Hematopoietic multipotent progenitor cell treated with erythropoietin and hydrocortisone succinate and interleukin-3 and kit ligand, for 15 days (in vitro differentiated cells): ENCODE measurements at regions not wholly inside any gene's neighbourhood (a gene's known extent, or its start where the extent isn't known, plus 50 kb on each side); places are given as distances from the start of the nearest gene placed in this dataset.

ENCODE experiments used
- DNase-seq: peaks from one replicate; pipeline ENCODE4 v3.0.0-alpha.2; 2015; ENCODE audit warnings: low spot score

DNA sequence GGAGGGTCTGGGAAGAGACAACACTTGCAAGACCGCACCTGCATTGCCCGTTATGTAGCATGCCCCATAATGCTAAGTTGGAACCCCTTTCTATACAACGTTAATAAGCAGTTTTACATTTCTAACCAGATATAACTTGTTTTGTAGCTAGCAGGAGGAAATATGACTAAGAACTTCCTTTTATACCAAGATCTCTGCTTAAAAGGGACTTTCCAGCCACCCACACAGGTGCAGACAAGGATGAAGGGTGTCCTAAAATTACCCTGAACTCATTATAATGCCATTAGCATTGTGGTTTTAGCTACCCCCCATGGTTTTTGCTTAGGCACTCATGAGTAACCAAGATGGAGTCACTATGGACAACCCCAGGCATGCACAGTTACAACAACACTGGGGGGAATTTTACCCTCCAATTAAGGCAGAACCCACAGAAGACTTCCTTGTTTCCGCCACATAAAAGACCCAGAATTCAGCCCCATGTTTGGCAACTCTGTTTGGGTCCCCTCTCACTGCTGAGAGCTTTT lies 362.8 kb downstream of the CBLN2 start:
- DNase-seq, result no peak

DNA sequence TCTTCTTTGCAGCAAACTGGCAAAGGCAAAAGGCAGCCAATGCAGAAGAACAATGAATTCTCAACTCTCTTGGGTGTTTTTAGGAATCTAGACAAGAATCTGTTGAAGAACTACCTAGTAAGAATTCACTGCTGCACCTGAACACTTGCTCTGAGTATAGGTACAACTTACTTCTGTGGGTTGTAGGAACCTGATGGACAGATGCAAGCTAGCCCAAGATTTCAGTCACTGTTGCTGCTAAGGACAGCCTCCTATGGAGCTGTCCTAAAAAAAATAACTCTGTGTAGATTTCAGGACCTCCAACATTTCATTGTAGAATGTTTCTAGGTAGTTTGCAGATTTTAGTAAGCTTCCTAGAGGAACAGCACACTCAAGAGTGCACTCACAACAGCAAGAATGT lies 363.5 kb downstream of the CBLN2 start:
- DNase-seq, result no peak

DNA sequence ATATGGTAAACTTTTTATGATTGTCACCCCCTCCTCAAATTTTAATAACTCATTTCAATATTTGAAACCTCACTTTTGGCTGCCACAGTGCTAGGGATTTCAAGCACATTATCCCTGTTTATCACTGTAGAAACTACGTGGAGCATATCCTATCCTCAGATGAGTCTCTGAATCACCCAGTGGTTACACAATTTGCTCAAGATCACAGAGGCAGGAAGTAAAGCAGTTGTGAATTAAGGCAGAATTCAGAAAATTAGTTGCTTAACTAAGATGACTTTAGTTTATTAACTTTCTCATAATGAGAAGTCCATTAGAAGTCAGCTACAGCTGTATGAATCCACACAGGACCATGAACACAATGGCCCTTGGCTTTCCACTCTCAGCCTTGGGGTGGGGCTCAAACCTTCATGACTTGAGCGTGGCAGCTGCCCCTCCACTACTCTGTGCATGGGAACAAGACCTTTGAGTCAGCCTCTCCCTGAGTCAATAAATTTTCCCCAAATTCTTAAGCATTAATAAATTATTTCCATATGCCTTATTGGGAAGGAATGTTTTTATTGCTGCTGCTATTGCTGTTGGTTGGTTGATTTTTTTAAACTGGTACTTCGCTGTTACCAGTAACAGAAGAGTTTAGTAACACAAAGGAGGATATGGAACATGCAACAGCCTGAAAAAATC lies 369.0 kb downstream of the CBLN2 start:
- no peak for DNase-seq

DNA sequence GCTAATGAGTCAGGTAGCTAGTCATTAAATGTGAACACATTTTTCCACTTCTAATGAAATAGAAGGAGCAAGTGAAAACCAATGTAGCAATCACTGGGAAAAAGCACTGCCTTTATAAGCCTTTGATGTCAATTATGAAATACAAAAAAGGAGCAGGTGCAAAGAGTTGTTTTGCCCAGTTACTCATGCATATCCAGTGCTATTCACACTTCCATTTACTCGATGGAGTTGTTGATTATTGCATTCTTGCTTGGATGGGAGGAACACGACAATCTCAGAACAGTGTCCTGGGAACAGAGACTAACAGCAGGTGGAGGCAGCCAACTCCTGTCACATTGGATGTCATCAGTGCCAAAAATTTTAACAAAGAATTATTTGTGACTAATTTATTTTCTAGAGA lies 372.5 kb downstream of the CBLN2 start:
- no peak for DNase-seq

DNA sequence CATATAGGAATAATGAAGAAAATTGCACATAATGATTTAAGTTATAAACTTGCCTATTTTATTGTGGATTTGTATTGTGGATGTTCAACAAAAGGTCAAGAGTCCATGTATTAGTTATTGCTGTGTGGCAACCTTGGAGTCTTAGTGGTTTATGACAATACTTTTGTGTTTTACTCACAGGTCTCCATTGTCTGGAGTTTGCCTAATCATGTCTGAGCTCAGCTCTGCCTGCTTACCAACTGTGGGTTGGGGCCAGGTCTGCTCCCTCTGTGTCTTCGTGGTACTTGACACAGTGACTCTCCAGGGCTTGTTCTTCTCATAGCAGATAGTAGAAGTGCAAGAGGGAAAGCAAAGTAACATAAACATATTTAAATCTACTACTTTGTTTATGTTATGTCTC lies 382.5 kb downstream of the CBLN2 start:
- no peak for DNase-seq

DNA sequence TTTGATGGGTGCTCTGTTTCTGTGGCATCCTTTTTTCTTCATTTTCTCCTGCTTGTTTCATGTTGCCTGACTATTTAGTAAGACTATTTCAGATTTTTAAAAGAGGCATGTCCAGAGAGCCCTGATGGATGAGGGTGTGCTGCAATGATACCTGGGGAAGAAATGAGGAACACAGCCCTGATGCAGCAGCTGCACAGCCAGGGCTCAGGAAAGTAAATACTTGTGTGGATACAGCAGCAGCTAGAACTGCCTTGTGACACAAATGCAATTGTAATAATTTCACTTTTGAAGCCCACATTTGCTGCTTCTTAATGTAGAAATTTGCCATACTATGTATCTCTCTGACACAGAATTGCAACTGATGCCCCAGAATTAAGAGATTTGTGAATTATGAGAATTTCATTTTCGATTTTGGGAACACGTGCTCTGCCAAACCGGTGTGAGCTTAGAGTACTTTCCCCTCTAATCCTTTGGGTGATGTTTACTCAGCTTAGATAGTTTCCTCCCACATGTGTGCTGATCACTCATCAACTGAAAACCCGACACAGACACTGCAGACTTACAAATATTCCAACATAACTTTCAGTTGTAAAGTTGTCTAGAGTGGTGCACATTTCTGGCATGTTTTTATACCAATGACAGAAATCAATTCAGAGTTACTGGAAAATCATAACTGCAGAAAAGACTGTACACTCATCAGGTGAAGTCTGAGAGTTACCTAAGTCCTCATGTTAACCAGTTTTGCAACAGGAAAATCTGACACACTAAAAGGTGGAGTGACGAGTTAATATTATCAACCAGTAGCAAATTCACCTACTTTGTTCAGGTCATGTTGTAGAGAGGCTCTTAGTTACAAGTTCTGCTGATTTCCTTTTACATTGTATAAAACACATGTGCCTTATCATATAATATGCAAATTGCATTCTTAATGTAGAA lies 383.4 kb downstream of the CBLN2 start:
- no peak for DNase-seq

DNA sequence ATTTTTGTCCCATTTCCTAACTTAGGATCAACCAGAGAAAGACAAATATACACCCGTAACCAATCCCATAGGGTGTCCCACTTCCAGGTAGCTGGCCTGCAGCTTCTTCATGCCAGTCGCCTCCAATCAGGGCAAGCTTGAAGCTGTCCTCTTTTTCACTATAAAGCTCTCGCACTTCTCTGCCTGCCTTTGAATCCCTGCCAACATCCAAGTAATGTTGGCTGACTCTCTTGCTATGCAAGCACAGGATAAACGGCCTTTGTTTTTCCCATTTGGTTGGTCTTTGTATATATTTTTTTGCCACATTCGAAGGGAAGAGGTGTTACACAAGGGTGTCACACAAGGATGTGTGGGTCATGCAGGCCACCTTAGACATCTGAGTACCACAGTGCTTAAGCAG lies 388.8 kb downstream of the CBLN2 start:
- DNase-seq, result no peak

DNA sequence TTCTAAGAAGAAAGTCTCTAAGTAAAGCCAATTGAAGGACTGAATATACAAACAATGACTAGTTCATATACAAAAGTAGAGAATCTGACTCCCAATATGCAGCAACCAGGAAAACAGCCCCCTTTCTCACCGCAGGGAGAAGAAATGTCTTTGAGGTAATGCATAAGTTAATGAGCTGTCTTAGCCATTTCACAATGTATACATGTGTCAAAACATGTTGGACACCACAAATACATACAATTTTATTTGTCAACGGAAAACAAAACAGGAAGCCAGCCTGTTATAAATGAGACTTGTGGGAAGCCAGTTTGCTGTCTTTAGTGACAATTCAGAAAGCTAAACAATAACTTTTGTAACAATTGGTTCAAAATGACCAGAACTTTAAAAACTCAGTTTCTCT lies 389.2 kb downstream of the CBLN2 start:
- DNase-seq, result no peak

DNA sequence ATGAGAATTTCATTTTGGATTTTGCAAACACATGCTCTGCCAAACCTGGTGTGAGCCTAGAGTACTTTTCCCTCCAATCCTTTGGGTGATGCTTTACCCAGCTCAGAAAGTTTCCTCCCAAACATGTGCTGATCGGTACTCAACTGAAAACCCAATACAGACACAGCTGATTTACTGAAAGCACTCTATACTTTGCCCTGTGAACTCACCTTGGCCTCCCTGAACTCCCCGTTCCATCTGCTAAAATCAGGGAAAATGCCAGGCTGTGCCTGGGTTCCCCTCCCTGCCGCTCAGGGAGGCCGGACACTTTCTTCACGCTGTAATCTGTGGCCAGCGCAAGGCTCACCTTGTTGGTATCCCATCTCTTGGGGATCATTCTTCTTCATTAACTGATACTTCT lies 391.2 kb downstream of the CBLN2 start:
- DNase-seq, result no peak

DNA sequence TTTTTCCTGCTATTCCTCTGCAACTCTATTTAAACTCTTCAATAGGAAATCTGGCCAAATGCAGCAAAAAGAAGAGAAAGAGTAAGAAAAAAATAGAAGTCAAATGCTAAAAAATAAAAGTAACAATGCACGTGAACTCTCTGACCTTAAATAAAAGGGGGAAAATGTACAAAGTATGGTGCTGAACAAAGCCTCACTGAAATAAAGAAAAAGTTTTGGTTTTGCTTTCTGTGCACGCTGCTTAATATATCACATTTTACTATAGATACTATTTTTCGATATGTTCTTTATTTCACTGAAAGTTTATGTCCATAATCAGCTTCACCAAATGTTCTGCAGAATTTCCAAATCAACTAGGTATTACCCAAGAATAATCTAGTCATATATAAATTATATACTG lies 396.3 kb downstream of the CBLN2 start:
- DNase-seq, result no peak

DNA sequence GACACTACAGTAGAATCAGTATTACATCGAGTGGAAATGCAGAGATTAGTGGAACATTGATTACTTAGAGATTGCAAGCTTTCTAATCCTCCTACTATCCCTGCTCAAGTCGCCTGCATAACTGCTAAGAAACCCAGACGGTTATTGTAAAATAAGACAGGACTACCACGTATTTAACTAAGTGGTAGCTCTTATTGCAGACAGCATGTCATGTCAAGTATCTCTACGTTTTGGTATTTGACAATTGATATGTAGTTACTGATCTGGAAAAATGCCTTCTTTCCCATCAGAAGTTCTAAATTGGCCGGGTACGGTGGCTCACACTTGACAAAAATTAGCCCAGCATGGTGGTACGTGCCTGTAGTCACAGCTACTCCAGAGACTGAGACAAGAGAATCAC lies 404.1 kb downstream of the CBLN2 start:
- DNase-seq, result no peak

DNA sequence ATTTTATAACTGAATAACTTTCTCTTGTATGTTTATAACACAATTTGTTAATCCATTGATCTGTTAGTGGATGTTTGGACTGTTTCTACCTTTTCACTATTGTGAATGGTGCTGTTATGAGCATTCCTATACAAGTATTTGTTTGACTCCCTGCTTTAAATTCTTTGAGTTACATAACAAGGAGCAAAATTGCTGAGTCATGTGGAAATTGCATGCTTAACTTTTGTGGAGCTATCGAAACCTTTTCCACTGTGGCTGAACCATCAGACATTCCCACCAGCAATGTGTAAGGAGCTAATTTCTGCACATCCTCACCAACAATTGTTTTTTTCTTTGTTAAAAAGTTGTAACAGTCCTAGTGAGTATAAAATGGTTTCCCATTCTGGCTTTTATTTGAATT lies 415.5 kb downstream of the CBLN2 start:
- no peak for DNase-seq

DNA sequence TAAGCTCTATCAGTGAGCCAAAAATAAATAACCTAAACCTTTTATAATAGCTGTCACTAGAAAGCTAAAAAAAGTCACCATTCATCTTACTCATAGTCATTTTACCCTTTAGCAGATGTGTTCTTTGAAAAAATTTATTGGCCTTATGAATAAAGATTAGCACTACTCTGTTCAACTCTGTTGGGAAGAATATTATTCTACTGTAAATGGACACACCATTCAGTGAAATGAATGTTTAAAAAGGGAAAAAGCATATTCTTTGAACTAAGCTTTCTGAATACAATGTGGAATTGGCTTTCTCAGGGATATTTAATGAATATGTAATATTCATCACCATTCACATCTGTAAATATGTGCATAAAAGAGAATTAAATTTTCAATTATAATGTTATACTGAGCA lies 422.0 kb downstream of the CBLN2 start:
- no peak for DNase-seq

DNA sequence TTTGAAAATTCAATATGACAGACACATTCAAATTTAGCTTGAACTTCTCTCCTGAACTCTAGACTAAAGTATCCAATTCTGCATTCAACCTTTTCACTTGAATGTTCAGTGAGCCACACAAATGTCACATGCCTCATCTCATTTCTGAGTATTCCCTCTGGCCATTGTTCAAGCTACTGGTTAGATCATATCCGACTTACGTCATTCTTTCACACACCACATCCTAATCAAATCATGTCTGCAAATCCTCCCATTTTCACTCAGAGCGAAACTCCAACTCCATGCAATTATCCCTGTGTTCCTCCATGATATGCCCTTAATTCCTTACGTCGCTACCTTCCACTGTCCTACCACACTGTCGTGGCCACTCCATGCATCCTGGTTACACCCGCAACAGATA lies 425.1 kb downstream of the CBLN2 start:
- no peak for DNase-seq

DNA sequence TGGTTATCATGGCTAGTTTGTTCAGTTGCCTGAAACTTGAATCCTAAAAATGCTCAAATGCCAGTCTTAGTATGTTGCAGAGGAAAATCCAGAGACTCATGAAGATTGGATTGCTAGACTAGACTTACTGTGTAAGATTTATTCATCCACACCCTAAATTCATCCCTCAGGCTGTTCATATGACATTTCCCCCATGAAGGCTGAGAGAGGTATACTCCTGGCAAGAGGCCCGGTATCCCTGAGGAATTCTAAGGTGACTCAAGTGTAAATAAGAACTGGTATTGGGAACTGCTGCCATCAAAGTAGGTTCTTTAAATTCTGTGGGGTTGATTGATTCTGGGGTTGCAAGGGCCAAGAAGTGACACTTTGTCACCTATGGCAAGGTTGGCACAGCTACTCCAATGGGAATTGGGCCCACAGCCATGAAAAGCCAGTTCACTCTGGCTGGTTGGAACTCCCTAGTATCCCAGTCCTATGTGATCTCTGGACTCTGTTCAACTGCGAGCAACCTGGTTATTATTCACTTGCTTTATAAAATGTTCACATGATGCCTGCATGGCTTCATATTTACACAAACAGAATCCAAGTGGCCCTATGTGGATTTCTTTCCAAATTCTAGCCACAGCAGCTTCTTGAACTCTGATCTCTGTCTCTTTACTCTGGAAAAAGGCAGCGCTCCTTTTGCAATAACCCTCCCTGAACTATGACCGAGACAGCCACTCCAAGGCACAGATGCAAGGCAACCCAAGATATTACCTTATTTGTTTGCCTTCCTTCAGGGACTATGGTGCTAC lies 429.1 kb downstream of the CBLN2 start:
- DNase-seq, result no peak

DNA sequence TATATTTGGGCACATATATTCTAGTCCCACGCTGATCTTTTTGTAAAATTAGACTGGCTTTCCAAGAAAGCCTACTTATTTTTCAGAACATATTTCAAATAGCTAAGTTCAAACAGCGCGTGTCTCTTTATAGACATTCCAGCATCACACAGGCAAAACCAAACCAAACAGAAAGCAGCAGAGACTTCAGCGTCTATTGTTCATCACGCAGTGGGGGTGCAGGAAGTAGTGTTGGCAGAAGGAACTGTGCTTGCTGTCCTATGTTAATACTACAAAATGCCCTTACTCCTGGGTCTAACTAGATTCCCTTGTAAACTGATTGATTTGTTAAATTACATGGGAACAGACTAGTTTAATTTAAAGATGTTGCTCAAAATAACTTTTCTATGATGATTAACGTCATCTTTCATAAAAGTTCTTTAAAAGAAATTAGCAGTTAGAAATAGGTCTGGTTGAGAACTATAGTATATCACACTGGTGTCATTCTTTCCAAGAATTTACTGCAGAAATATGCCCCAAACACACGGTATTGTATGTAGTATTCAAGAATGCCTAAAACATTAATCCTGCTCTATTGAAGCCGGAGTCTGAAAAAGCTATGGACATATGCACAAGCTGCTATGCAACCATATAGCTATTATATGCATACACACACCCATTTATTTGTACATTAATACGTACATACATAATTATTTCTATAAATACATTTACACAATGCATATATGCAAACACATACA lies 436.3 kb downstream of the CBLN2 start:
- no peak for DNase-seq

DNA sequence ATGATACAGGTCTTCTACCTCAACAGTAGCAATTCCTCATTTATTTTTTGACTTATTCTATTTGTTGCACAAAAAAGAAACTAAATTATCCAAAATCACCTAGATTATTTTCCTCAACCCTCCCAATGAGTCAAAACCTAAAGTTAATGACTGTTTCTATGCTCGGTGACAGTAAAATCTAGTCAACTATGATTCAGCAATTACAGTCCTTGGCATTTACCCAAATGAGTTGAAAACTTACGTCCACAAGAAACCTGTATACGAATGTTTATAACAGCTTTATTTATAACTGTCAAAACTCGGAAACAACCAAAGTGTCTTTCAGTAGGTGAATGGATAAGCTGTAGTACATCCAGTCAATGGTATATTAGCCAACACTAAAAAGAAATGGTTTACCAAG lies 439.3 kb downstream of the CBLN2 start:
- no peak for DNase-seq

DNA sequence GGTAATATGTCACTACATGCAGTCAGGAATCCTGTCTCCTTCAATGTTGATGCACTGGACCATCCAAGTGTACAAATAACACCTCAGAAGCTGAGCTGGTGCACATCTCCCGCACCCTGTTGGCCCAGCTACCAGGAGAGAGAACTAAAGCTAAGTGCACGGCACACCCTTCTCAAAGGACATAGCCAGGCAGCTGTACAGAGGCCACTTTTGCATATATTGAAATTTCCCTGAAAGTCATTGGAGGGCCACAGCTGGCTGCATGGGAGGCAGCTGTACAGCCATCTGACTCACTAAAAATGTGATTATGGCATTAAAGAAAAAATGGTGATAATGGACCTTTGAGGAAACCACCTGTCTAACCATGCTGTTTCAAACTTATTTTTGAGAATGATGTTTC lies 441.7 kb downstream of the CBLN2 start:
- no peak for DNase-seq

DNA sequence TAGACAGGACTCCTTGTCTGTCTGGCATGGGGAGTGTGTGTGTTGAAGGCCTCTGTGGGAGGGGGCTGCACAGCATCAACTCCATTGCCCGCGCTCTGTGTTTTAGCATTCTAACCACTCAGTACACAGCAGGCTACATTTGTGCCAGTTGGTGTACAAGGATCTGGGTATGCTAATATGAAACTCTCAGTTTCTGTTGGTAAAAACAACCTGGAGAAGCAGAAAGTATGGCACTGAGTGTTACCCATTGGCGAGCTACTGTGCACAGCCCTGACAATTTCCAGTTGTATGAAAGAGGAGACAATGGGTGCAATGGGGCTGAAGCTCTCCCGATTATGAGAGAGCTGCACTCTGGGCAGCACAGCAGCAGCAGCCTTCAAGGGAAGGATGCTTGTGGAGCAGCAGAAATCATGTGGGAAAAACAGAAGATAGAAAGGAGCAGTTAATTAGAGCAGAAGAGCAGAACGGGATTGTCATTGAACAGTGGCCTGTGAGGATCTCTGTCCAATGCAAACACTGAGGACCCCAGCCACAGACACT lies 443.6 kb downstream of the CBLN2 start:
- no peak for DNase-seq

DNA sequence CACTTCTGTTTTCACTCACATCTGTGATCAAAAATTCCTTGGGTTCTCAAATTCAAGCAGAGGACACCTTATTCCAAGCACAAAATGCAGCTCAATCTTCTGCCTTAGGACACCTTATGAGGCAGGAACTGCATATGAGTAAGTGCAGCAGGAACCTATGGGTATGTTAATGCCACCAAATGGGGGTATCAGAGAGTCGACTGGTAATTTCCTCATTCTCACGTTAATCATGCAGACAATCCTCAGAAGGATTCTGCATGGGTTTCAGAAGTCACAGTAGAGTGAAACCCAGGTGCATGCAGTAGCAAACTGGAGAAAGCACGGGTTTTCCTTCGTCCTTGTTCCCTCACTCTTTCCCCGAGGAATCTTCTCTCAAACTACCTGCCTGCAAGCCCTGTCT lies 452.8 kb downstream of the CBLN2 start:
- no peak for DNase-seq

DNA sequence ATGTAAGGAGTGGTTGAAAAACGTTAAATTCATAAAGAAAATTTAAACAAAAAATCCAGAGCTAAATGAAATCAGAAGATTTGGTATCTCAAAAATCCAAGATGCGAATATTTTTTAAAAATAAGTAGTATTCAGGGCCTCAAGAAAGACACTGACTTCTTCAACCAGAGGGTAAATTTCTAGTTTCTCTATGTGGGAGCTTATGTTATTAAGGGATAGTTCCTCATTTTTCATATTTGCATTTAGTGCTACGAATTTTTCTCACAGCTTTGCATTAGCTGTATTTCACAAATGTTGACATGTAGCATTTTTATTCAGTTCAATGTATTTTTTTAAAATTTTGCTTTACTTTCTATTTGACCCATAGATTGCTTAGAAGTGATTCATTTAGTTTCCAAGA lies 454.7 kb downstream of the CBLN2 start:
- no peak for DNase-seq

DNA sequence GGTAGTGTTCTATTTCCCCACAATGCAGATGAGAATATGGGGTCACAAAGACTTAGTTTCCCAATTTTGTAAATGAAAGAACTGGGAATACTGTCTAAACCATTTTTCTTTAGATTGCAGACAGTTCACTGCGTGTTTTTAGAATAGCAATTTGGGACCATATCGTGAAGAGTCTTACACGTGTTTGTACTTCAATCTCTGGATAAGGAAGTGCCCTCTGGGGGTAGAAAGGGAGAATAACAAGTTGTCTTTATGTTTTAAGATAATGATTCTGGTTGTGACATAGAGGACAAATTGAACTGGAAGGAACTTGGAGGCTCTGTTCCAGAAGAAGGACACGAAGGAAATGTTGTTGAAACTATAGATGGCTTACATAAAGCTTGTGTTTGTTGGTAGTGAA lies 457.7 kb downstream of the CBLN2 start:
- no peak for DNase-seq
